ENCODE measurements at regions not wholly inside any gene's neighbourhood (a gene's known extent, or its start where the extent isn't known, plus 50 kb on each side); places are given as distances from the start of the nearest gene placed in this dataset.

GRCh38 chr14:51552275-51552674 lies 99.4 kb upstream of the FRMD6 start:
- peak; percentile 93 for DNase-seq

GRCh38 chr14:51552768-51553404 lies 98.8 kb upstream of the FRMD6 start:
- peak; percentile 99 for DNase-seq

- no peak for DNase-seq
These were observed 97.3 kb upstream of the FRMD6 start for GRCh38 chr14:51554339-51554920.

GRCh38 chr14:51554953-51555352 lies 96.8 kb upstream of the FRMD6 start:
- no peak for DNase-seq

GRCh38 chr14:51561141-51561540 lies 90.6 kb upstream of the FRMD6 start:
- DNase-seq = no peak

- no peak for DNase-seq
These were observed 88.9 kb upstream of the FRMD6 start for GRCh38 chr14:51562816-51563215.

GRCh38 chr14:51563560-51563959 lies 88.2 kb upstream of the FRMD6 start:
- no peak for DNase-seq

GRCh38 chr14:51564460-51564859 lies 87.2 kb upstream of the FRMD6 start:
- DNase-seq = peak; percentile 62

GRCh38 chr14:51564986-51565604 lies 86.6 kb upstream of the FRMD6 start:
- DNase-seq = peak; percentile 86

- DNase-seq = no peak
These were observed 84.7 kb upstream of the FRMD6 start for GRCh38 chr14:51566831-51567582.

- no peak for DNase-seq
These were observed 83.3 kb upstream of the FRMD6 start for GRCh38 chr14:51568366-51568765.

- DNase-seq = no peak
These were observed 78.1 kb upstream of the FRMD6 start for GRCh38 chr14:51573607-51574006.

- DNase-seq = no peak
These were observed 77.7 kb upstream of the FRMD6 start for GRCh38 chr14:51574009-51574408.

GRCh38 chr14:51575349-51576116 lies 76.2 kb upstream of the FRMD6 start:
- no peak for DNase-seq

- DNase-seq = no peak
These were observed 75.6 kb upstream of the FRMD6 start for GRCh38 chr14:51576117-51576430.

GRCh38 chr14:51576879-51577278 lies 74.8 kb upstream of the FRMD6 start:
- DNase-seq = no peak

GRCh38 chr14:51578853-51579252 lies 72.9 kb upstream of the FRMD6 start:
- DNase-seq = no peak

GRCh38 chr14:51581017-51581881 lies 70.5 kb upstream of the FRMD6 start:
- no peak for DNase-seq

GRCh38 chr14:51582437-51582836 lies 69.3 kb upstream of the FRMD6 start:
- no peak for DNase-seq

- DNase-seq = no peak
These were observed 66.7 kb upstream of the FRMD6 start for GRCh38 chr14:51585055-51585454.

GRCh38 chr14:51592836-51593235 lies 58.9 kb upstream of the FRMD6 start:
- no peak for DNase-seq

GRCh38 chr14:51593397-51593796 lies 58.3 kb upstream of the FRMD6 start:
- DNase-seq = no peak
